HG03139 (cell line): ENCODE measurements at regions not wholly inside any gene's neighbourhood (a gene's known extent, or its start where the extent isn't known, plus 50 kb on each side); places are given as distances from the start of the nearest gene placed in this dataset.

ENCODE experiments used
- ATAC-seq: cut with Tn5 transposase; IDR thresholded peaks from one replicate; pipeline ENCODE4 v1.9.1; 2021; ENCODE audit not compliant: unreplicated experiment

- no peak for ATAC-seq
Measured at GRCh38 chr10:36341471-36341870, 699.4 kb upstream of the FZD8 start.

DNA sequence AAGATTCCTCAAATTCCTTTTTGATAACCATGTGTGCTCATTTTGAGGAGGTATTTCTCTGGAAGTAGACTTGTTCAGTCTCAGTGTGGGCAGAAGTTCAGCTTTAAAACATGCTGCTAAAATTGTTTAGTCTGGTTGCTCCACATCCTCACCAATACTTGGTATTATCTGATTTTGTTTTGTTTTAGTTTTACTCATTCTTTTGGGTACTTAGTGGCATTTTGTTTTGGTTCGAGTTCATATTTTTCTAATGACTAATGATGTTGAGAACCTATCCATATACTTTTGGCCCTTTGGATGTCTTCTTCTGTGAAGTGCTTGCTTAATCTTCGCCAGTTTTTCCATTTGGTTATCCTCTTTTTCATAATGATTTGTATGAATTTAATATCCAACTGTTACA, 694.2 kb upstream of the FZD8 start:
- ATAC-seq: no peak

GRCh38 chr10:36333446-36333845, 691.4 kb upstream of the FZD8 start:
- ATAC-seq: no peak

DNA sequence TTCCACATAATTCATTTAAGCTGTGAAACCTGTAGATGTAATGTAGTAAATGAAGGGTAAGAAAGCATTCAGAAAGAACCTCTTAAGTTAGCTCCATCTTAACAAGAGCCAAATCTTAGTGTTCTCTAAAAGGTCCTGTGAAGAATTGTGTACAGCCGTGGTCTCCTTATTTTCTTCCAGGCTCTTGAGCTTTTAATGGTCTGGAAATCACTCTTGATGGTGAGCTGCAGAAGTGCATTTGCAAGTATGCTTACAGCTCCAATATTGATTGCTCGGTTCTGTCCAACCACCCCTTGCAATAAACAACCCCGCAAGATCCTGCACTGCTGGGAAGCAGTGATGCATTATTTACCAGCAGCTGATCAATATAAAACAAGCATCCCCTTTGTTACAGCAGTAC, 690.8 kb upstream of the FZD8 start:
- ATAC-seq: no peak

GRCh38 chr10:36331121-36331520, 689.0 kb upstream of the FZD8 start:
- no peak for ATAC-seq

GRCh38 chr10:36325815-36326214, 683.7 kb upstream of the FZD8 start:
- no peak for ATAC-seq

GRCh38 chr10:36324831-36325230, 682.7 kb upstream of the FZD8 start:
- ATAC-seq: no peak

DNA sequence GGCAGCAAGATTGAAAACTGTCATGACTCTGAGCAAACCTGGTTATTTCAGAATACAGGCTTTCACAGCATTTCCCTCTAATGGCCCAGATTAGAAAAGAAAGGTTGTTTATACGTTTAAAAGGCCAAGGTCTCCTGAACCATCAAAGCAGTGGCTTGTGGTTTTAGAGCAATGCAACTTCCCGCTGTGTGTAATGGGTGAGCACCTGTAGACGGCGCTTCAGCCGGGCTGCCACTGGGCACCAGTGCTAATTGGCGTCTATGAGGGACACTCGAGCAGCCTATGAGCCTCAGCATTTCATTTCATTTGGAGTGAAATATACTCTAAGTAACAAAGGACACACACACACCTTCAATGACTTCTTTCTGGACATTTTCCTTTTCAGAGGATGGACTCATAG, 671.0 kb upstream of the FZD8 start:
- no peak for ATAC-seq

GRCh38 chr10:36303896-36304295, 661.8 kb upstream of the FZD8 start:
- ATAC-seq: no peak

GRCh38 chr10:36302086-36302485, 660.0 kb upstream of the FZD8 start:
- ATAC-seq: no peak

- no peak for ATAC-seq
Measured at GRCh38 chr10:36301539-36301938, 659.4 kb upstream of the FZD8 start.

- ATAC-seq: no peak
Measured at GRCh38 chr10:36301139-36301538, 659.0 kb upstream of the FZD8 start.

- ATAC-seq: no peak
Measured at GRCh38 chr10:36283827-36284226, 641.7 kb upstream of the FZD8 start.

DNA sequence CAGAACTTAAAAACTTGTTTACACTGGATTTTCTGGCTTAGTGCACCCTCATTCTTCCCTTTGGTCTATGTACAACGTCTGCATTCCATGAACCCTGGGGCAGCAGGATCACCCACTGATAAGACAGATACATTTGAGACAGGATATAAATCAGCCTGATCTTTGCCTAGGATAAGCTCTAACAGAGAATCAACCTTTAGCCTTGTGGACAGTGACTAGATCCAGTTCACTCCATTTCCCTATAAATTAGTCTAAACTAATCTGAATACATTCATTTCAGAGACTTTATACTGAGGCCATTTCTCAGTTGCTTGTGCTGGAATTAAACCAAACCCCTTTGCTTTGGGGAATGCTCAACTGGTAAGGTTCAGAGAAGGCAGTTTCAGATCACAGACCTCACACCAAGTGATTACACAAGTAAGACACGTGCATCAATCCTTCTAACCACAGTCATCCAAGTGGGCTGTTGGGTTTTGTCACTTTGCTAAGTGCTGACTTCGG, 639.8 kb upstream of the FZD8 start:
- no peak for ATAC-seq

- ATAC-seq: no peak
Measured at GRCh38 chr10:36280890-36281499, 638.9 kb upstream of the FZD8 start.

DNA sequence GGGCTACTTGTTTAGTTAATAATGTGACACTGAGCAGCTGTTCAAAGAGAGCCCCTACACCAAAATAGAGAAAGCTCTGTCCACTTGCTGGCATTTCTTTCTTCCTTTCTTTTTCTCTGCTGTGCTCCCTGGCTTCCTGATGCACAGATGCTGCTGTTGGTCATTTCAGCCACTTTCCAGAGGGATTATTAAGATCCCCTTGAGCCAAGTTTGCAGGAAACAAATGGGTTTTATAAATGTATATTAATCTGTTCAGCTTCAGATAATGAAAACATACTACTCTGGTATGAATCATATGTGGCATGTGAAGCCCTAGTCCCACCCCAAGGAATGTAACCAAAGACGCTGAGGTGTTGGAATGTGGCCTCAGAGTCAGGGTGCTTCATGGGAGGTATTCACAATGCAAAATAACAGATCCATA, 638.2 kb upstream of the FZD8 start:
- ATAC-seq: no peak

- no peak for ATAC-seq
Measured at GRCh38 chr10:36278176-36278575, 636.1 kb upstream of the FZD8 start.

DNA sequence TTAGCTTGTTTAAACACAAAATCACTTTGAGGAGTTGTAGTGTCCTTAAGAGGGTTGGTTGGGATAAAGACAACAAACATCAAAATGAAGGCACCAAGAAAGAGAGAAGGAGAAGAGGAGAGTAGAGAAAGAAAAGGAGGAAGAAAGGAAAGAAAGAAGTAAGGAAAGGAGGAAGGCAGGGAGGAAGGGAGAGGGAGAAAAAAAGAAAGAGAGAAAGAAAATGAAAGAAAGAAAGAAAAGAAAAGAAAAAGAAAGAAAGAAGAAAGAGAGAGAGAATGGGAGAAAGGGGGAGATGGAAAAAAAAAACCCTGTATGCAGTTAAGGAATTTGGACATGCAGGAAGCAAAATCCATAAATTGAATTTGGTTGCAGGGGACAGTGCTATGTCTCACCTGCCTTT, 635.4 kb upstream of the FZD8 start:
- no peak for ATAC-seq

GRCh38 chr10:36271627-36272340, 629.7 kb upstream of the FZD8 start:
- no peak for ATAC-seq

- no peak for ATAC-seq
Measured at GRCh38 chr10:36269222-36269621, 627.1 kb upstream of the FZD8 start.

GRCh38 chr10:36266923-36267322, 624.8 kb upstream of the FZD8 start:
- ATAC-seq: no peak

GRCh38 chr10:36265741-36266140, 623.6 kb upstream of the FZD8 start:
- no peak for ATAC-seq

DNA sequence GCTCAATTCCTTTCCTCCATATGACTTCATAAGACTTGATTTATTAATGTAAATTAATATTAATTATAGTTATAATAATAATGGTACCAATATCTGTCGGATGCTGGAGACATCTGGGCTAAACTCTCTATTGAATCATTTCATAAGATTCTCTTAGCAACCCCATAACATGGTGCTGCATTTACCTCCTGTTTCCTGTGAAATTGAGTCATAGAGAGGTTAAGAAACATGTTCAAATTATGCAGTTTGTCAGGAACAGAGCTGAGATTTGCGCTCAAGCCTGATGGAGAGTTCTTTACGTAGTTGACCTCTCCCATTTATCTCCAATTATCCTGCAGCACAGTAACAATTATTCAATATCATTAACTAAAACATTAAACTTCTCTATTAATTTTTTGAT, 621.8 kb upstream of the FZD8 start:
- ATAC-seq: no peak
